ENCODE measurements at regions not wholly inside any gene's neighbourhood (a gene's known extent, or its start where the extent isn't known, plus 50 kb on each side); places are given as distances from the start of the nearest gene placed in this dataset.

DNA sequence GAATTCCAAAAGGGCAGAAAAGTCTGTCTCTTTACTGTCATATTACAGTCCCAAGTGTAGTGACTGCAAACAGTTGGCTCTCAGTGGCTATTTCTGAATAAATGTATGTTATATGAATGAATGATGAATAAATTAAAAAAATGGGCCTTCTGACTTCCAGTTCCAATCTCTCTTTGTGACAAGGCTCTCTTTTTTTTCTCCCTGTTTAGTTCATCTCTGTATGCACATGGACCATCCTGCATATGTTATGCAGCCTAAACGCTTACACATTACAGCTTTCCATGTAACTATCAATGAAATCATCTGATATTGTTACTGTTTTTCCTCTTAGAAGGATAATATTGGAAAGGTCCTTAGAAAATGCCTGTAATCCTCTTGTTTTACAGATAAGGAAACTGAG, 363.0 kb downstream of the NUF2 start (continued):
- TF ChIP-seq, protein P1, sequence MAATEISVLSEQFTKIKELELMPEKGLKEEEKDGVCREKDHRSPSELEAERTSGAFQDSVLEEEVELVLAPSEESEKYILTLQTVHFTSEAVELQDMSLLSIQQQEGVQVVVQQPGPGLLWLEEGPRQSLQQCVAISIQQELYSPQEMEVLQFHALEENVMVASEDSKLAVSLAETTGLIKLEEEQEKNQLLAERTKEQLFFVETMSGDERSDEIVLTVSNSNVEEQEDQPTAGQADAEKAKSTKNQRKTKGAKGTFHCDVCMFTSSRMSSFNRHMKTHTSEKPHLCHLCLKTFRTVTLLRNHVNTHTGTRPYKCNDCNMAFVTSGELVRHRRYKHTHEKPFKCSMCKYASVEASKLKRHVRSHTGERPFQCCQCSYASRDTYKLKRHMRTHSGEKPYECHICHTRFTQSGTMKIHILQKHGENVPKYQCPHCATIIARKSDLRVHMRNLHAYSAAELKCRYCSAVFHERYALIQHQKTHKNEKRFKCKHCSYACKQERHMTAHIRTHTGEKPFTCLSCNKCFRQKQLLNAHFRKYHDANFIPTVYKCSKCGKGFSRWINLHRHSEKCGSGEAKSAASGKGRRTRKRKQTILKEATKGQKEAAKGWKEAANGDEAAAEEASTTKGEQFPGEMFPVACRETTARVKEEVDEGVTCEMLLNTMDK (IDR thresholded peaks at IDR 0.05; ENCODE audit: borderline replicate concordance, insufficient read depth, low read depth, low read length, poor library complexity, severe bottlenecking): no peak
- no peak for TF ChIP-seq E2F3 (CRISPR knock-in tag; IDR thresholded peaks at IDR 0.05)
- no peak for TF ChIP-seq POLR2H (tag; IDR thresholded peaks at IDR 0.05; ENCODE audit: low read depth)
- no peak for TF ChIP-seq PCBP1 (IDR thresholded peaks at IDR 0.05; ENCODE audit: low read depth, low read length, poor library complexity, severe bottlenecking)
- no peak for TF ChIP-seq BRD9 (IDR thresholded peaks at IDR 0.05; ENCODE audit: low read depth, partially characterized antibody)
- TF ChIP-seq, protein P2, sequence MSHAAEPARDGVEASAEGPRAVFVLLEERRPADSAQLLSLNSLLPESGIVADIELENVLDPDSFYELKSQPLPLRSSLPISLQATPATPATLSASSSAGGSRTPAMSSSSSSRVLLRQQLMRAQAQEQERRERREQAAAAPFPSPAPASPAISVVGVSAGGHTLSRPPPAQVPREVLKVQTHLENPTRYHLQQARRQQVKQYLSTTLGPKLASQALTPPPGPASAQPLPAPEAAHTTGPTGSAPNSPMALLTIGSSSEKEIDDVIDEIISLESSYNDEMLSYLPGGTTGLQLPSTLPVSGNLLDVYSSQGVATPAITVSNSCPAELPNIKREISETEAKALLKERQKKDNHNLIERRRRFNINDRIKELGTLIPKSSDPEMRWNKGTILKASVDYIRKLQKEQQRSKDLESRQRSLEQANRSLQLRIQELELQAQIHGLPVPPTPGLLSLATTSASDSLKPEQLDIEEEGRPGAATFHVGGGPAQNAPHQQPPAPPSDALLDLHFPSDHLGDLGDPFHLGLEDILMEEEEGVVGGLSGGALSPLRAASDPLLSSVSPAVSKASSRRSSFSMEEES (CRISPR knock-in tag; IDR thresholded peaks at IDR 0.05): no peak
- TF ChIP-seq MYBL2 (IDR thresholded peaks at IDR 0.05; ENCODE audit: low read depth): no peak
- TF ChIP-seq MYBL2 (CRISPR knock-in tag; IDR thresholded peaks at IDR 0.05; ENCODE audit: borderline replicate concordance): no peak
- TF ChIP-seq ZBTB7A (IDR thresholded peaks at IDR 0.05; ENCODE audit: borderline replicate concordance, control insufficient read depth, low read depth, low read length): no peak
- TF ChIP-seq NCOA4 (IDR thresholded peaks at IDR 0.05; ENCODE audit: partially characterized antibody): no peak

Measured in K562 (cell line).